Kidney epithelial cell (primary cell): ENCODE measurements at regions not wholly inside any gene's neighbourhood (a gene's known extent, or its start where the extent isn't known, plus 50 kb on each side); places are given as distances from the start of the nearest gene placed in this dataset.
"Not testable (repeated sequence)": the region's sequence is repeated elsewhere in the genome, so short reads cannot be mapped to it uniquely, and the experiment has no call there.

ENCODE experiments used
- DNase-seq: peaks from one replicate; pipeline ENCODE4 v3.0.0-alpha.2; 2010; ENCODE audit warnings: low read depth
- H3K27me3 ChIP-seq: 2 replicates; pipeline ENCODE4 v1.6.0; 2011; ENCODE audit warnings: low read length; ENCODE audit not compliant: control insufficient read depth, insufficient read depth
- H3K36me3 ChIP-seq: 2 replicates; pipeline ENCODE4 v1.5.1; 2011; ENCODE audit warnings: low read length; ENCODE audit not compliant: control insufficient read depth, insufficient read depth
- H3K4me3 ChIP-seq: 2 replicates; pipeline ENCODE4 v1.5.1; 2011; ENCODE audit warnings: low read depth, mild to moderate bottlenecking, control low read depth, low read length
- TF ChIP-seq, protein P1 (sequence below): IDR thresholded peaks from 2 replicates; pipeline ENCODE4 v1.5.1; 2011; ENCODE audit warnings: mild to moderate bottlenecking, moderate library complexity, low read length, control low read depth, inconsistent platforms; ENCODE audit not compliant: insufficient read depth, poor library complexity, severe bottlenecking

DNA sequence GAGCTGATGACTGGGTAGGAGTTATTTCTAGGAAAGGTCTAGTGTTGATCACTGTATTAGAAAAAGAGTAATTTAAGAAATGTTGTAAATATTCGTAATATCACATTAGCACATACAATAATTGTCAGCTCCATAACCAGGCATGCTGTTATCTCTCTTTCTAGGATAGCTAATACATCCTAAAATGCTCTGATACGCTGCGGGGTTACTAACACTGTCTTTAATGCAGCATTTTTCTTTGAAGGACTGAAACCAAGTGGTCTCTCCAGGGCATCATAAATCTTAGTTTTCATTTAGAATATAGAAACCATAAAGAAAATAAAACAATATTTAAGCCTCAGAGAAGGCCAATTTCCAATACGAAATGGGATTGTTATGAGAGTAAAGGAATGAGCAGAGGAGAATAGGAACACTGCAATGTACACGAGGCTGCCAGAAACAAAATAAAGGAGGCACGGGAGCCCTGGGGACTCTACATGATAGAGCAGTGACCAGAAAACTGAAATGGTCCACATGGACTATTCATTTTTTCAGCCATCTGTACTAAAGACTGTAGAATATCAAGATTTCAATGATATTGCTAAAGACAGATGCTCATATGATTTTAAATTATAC is 1606.7 kb upstream of the AGA start:
- no peak overlapping the region for H3K4me3 ChIP-seq
- no peaks in the 10 kb centered on the region for H3K27me3 ChIP-seq
- DNase-seq: no peak
- TF ChIP-seq, protein P1, sequence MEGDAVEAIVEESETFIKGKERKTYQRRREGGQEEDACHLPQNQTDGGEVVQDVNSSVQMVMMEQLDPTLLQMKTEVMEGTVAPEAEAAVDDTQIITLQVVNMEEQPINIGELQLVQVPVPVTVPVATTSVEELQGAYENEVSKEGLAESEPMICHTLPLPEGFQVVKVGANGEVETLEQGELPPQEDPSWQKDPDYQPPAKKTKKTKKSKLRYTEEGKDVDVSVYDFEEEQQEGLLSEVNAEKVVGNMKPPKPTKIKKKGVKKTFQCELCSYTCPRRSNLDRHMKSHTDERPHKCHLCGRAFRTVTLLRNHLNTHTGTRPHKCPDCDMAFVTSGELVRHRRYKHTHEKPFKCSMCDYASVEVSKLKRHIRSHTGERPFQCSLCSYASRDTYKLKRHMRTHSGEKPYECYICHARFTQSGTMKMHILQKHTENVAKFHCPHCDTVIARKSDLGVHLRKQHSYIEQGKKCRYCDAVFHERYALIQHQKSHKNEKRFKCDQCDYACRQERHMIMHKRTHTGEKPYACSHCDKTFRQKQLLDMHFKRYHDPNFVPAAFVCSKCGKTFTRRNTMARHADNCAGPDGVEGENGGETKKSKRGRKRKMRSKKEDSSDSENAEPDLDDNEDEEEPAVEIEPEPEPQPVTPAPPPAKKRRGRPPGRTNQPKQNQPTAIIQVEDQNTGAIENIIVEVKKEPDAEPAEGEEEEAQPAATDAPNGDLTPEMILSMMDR: no peak
- H3K36me3 ChIP-seq: no peaks in the 10 kb centered on the region

DNA sequence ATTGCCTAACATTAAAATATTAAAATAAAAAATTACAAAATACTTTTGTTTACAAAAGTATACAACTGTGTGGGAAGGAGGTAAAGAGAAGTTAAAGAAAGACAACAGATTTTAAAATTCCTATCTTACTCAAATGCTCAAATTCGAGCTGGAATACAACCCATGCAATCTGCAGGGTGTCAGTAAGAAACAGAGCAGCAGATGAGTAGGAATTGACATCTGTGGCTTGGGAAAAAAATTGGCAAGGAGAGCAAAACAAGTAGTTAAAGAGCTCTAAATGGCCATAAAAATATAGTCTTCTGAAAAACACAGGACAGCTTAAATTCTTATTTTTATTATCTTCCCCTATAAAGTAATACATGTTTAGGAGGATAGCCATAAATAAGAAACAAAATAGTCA is 1609.0 kb upstream of the AGA start:
- TF ChIP-seq, protein P1: no peak

DNA sequence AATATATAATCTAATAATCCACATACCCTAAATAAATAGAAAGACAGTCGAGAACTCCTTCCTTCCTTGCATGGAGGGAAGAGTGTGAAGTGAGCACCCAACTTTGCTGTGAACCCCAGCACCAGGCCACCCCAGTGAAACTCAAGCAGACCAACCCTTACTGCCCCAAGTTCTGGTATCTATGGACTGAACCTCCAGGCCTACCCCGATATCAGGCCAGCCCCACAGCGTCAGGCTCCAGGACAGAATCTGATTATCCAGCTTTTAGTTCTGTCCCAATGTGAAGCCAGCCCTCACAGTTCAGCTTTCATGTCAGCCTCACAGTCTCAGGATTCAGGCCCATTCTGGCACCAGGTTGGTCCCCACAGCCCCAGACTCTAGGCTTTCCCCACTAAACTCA is 1617.2 kb upstream of the AGA start:
- no peaks in the 10 kb centered on the region for H3K27me3 ChIP-seq
- TF ChIP-seq, protein P1: no peak
- H3K4me3 ChIP-seq: no peak overlapping the region
- no peaks in the 10 kb centered on the region for H3K36me3 ChIP-seq
- DNase-seq: no peak

More for the DNA sequence above, 1609.0 kb upstream of the AGA start:
- DNase-seq: no peak
- H3K4me3 ChIP-seq: no peak overlapping the region
- no peaks in the 10 kb centered on the region for H3K27me3 ChIP-seq
- H3K36me3 ChIP-seq: no peaks in the 10 kb centered on the region

DNA sequence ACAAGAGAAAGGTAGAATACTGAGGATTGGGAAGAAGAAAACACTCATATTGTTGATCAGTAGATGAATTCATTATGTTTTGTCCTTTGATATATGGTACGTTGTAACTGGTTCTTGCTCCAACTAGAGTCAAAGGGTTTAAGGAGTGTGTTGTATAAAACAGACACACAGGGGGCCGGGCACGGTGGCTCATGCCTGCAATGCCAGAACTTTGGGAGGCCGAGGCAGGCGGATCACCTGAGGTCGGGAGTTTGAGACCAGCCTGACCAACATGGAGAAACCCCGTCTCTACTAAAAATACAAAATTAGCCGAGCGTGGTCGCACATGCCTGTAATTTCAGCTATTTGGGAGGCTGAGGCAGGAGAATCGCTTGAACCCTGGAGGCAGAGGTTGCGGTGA is 1624.0 kb upstream of the AGA start:
- DNase-seq, H3K27me3 ChIP-seq, H3K4me3 ChIP-seq, H3K36me3 ChIP-seq: not testable (repeated sequence)

DNA sequence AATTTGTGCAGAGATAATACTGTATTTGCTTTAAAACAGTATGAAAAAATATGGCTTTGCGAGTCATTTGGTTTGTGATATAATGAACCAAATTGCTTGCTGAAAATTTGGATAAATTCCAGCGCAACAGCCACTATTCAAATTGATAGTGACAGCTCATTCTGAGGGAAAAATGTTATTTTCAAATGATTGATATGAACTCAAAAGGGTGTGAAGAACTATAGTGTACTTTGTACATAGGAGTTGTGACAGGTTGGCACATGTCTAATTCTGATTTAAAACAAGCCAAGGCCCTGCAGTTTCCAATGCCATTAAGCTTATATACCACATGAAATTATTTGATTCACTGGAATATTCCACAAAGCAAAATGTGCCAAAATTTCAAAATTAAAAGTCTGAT is 1628.9 kb upstream of the AGA start:
- no peak for DNase-seq
- TF ChIP-seq, protein P1: no peak
- Histone ChIP-seq H3K27me3 (no peaks in the 10 kb centered on the region), H3K36me3 (no peaks in the 10 kb centered on the region), H3K4me3 (no peak overlapping the region)

DNA sequence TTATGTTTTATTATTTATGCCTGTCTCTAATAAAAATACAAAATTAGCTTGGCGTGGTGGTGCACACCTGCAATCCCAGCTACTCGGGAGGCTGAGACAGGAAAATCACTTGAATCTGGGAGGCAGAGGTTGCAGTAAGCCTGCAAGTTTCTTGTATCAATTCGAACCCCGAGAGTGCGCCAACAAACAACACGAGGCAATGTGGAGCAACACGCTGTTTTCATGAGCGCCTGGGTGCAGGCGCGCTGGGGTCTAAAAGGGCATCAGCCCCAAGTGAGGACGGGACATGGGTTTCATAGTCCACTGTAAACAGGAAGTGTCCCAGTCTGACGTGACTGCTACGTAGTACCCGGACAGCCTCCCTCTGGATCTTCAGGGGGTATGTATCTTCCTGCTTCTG is 1634.6 kb upstream of the AGA start:
- Histone ChIP-seq H3K36me3 (no peaks in the 10 kb centered on the region), H3K4me3 (no peak overlapping the region), H3K27me3 (no peaks in the 10 kb centered on the region)
- DNase-seq: no peak
- TF ChIP-seq, protein P1: no peak
